D721Med (cell line): ENCODE measurements at regions not wholly inside any gene's neighbourhood (a gene's known extent, or its start where the extent isn't known, plus 50 kb on each side); places are given as distances from the start of the nearest gene placed in this dataset.

ENCODE experiments used
- DNase-seq: peaks from one replicate; pipeline ENCODE4 v3.0.0; 2011; ENCODE audit warnings: low spot score; ENCODE audit not compliant: insufficient read length
- FAIRE-seq: peaks from 2 replicates; lab custom pipeline; 2011; peaks lifted over from hg19 to GRCh38; lab: Jason Lieb, UNC
- CTCF ChIP-seq: IDR thresholded peaks from 2 replicates; pipeline ENCODE4 v1.5.1; 2012; ENCODE audit warnings: mild to moderate bottlenecking, control low read depth; ENCODE audit not compliant: insufficient read depth; ENCODE audit errors: missing control alignments

- no peak for TF ChIP-seq CTCF
- FAIRE-seq (no peak), DNase-seq (no peak)
These were observed 96.7 kb downstream of the CHD9NB start for GRCh38 chr16:52956044-52956443.

DNA sequence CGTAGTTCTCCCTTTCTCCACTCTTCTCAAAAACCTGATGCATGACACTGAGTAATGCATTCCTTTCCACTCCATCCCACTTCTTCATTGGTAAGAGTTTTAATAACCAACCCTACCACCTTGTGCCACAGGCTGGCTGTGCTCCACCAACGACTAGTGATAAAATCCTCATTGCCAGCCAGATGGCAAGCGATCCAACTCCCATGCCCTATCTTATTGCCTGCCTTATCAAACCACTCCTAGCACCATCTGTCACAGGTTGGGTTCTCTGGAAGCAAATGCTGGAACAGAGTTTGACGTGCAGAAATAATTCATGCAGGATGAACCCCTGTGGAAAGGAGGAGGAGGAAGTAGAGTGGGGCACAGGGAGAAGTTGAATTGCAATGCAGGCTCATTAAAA lies 99.5 kb downstream of the CHD9NB start:
- FAIRE-seq: no peak
- DNase-seq: no peak
- no peak for TF ChIP-seq CTCF

DNA sequence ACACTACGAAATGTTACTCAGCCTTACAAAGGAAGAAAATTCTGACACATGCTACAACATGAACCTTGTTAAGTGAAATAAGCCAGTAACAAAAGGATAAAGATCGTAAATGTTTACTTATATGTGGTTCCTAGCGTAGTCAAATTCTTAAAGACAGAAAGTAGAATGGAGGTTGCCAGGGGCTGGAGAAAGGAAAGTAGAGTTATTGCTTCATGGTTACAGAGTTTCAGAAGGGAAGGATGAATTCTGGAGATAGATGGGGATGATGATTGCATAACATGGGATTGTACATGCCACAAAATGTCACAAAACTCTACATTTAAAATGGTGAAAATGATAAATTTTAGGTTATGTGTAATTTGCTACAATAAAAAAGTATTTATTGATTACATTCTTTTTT lies 103.8 kb downstream of the CHD9NB start:
- DNase-seq (no peak), FAIRE-seq (no peak)
- no peak for TF ChIP-seq CTCF

DNA sequence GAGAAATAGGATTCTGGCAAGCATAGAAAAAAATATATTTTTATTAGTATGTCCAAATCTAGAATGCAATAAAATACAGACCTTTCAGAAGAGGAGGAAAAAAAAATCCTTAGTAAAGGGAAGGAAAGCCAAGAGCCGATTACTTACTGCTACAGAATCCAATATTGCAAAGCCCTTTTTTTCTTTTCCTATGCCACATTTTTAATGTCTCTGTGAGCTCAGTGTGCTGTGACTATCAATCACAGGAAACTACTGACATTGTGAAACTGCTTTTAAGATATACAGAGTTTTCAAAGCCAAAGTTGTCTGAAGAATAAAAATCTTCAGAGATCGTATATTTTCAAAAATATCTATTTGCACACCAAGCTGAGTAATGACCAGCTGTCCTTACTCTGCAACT lies 120.4 kb downstream of the CHD9NB start:
- no peak for TF ChIP-seq CTCF
- no peak for DNase-seq
- FAIRE-seq: no peak

- DNase-seq (no peak), FAIRE-seq (no peak)
- TF ChIP-seq CTCF: no peak
These were observed 123.0 kb downstream of the CHD9NB start for GRCh38 chr16:52929478-52930400.

GRCh38 chr16:52928955-52929354 lies 123.7 kb downstream of the CHD9NB start:
- TF ChIP-seq CTCF: no peak
- DNase-seq (no peak), FAIRE-seq (no peak)

GRCh38 chr16:52925143-52925542 lies 127.6 kb downstream of the CHD9NB start:
- FAIRE-seq (no peak), DNase-seq (no peak)
- no peak for TF ChIP-seq CTCF
